Stimulated activated CD8-positive, alpha-beta memory T cell treated with anti-CD3 and anti-CD28 coated beads, Interleukin-12 subunit alpha, Interleukin-12 subunit beta, amount 100 ng/mL, for 1 hour (primary cell): ENCODE measurements at regions not wholly inside any gene's neighbourhood (a gene's known extent, or its start where the extent isn't known, plus 50 kb on each side); places are given as distances from the start of the nearest gene placed in this dataset.

Source experiments
- DNase-seq: peaks from one replicate; pipeline ENCODE4 v3.0.0-alpha.2; 2020; ENCODE audit warnings: low read depth

GRCh38 chr12:34346372-34347034 lies 324.2 kb downstream of the ALG10 start:
- no peak for DNase-seq

- DNase-seq = no peak
Observed at GRCh38 chr12:34347367-34347766, 325.1 kb downstream of the ALG10 start.

- no peak for DNase-seq
Observed at GRCh38 chr12:34348064-34348463, 325.8 kb downstream of the ALG10 start.

GRCh38 chr12:34348836-34349672 lies 326.8 kb downstream of the ALG10 start:
- no peak for DNase-seq

GRCh38 chr12:34349673-34349961 lies 327.3 kb downstream of the ALG10 start:
- DNase-seq = no peak

- no peak for DNase-seq
Observed at GRCh38 chr12:34350092-34351041, 328.1 kb downstream of the ALG10 start.

- no peak for DNase-seq
Observed at GRCh38 chr12:34352098-34352497, 329.8 kb downstream of the ALG10 start.

DNA sequence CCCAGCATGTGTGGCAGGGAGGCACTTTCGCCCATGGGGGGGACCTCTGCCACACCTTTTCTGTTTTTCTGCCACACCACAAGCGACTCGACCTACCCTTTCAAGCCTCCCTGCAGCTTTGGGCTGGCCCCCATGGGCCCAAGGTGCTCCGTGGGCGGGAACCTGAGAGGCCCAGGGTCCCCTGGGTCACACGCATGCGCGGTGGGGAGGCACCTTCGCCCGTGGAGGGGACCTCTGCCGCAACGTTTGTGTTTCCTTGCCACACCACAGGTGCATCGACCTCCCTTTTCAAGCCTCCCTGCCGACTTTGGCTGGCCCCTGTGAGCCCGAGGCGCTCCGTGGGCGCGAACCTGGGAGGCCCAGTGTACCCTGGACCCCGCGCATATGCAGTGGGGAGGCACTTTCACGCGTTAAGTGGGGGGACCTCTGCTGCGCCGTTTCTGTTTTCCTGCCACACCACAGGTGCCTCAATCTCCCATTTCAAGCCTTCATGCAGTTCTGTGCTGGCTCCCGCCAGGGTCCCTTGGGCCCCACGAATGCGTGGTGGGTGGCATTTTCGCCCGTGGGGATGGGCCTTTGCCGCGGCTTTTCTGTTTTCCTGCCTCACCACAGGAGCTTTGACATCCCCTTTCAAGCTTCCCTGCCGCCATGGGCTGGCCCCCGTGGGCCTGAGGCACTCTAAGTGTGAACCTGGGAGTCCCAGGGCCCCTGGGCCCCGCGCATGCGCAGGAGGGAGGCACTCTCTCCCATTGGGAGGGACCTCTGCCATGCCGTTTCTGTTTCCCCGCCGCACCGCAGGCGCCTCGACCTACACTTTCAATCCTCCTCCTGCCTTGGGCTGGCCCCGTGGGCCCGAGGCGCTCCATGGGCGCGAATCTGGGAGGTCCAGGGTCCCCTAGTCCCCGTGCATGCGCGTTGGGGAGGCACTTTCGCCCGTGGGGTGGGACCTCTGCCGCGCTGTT lies 332.2 kb downstream of the ALG10 start:
- no peak for DNase-seq

- DNase-seq = no peak
Observed at GRCh38 chr12:34356233-34356987, 334.1 kb downstream of the ALG10 start.

GRCh38 chr12:34357791-34358190 lies 335.5 kb downstream of the ALG10 start:
- no peak for DNase-seq

DNA sequence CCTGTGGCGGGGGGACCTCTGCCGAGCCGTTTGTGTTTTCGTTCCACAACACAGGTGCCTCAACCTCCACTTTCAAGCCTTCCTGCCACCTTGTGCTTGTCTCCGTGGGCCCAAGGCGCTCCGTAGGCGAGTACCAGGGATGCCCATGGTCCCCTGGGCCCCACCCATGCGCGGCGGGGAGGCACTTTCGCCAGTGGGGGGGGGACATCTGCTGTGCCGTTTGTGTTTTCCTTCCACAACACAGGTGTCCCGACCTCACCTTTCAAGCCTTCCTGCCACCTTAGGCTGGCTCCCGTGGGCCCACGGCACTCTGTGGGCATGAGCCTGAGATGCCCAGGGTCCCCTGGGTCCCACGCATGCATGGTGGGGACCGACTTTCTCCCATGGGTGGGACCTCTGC lies 335.9 kb downstream of the ALG10 start:
- no peak for DNase-seq

GRCh38 chr12:34361721-34362316 lies 339.5 kb downstream of the ALG10 start:
- no peak for DNase-seq

DNA sequence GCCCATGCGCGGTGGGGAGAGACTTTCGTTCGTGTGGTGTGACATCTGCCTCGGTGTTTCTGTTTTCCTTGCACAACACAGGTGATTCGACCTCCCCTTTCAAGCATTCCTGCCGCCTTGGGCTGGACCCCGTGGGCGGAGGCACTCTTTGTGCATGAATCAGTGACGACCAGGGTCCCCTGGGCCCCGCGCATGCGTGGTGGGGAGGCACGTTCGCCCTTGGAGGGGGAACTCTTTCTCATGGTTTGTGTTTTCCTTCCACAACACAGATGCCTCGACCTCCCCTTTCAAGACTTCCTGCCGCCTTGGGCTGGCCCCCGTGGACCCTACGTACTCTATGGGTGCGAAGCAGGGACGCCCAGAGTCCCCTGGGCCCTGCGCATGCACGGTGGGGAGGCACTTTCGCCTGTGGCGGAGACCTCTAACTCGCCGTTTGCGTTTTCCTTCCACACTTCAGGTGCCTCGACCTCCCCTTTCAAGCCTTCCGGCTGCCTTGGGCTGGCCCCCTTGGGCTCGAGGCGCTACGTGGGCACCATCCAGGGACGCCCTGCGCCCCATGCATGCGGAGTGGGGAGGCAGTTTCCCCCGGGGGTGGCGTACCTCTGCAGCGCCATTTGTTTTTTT lies 340.9 kb downstream of the ALG10 start:
- DNase-seq = no peak

DNA sequence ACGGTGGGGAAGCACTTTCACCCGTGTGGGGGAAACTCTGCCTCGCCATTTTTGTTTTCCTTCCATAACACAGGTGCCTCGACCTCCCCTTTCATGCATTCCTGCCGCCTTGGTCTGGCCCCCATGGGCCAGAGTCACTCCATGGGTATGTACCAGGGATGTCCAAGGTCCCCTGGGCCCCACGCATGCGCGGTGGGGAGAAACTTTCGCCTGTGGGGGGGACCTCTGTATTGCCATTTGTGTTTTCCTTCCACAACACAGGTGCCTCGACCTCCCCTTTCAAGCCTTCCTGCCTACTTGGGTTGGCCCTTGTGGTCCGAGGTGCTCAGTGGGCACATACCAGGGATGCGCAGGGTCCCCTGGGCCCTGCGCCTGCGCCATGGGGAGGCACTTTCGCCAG lies 345.8 kb downstream of the ALG10 start:
- DNase-seq = no peak

GRCh38 chr12:34371050-34371449 lies 348.8 kb downstream of the ALG10 start:
- DNase-seq = no peak

- no peak for DNase-seq
Observed at GRCh38 chr12:34372003-34372402, 349.7 kb downstream of the ALG10 start.

GRCh38 chr12:34373926-34374325 lies 351.6 kb downstream of the ALG10 start:
- DNase-seq = no peak

DNA sequence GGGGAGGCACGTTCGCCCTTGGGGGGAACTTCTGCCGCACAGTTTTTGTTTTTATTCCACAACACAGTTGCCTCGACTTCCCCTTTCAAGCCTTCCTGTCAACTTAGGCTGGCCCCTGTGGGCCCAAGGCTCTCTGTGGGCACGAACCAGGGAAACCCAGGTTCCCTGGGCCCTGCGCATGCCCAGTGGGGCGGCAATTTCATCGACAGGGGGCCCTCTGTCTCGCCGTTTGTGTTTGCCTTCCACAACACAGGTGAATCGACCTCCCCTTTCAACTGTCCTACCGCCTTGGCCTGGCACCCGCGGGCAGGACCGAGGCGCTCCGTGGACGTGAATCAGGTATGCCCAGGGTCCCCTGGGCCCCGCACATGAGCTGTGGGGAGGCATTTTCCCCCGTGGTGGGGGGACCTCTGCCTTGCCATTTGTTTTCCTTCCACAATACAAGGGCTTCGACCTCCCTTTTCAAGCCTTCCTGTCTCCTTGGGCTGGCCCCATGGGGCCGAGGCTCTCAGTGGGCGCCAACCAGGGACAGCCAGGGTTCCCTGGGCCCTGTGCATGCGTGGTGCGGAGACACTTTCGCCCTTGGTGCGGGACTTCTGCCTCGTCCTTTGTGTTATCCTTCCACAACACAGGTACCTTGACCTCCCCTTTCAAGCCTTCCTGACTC lies 354.0 kb downstream of the ALG10 start:
- DNase-seq = no peak
